GM12878 (cell line): ENCODE measurements at regions not wholly inside any gene's neighbourhood (a gene's known extent, or its start where the extent isn't known, plus 50 kb on each side); places are given as distances from the start of the nearest gene placed in this dataset.

Experiments
- ATAC-seq: fragments of 200-7000 bp; cut with Tn5 transposase; 3 replicates; pipeline ENCODE4 v1.9.1; 2020; ENCODE audit warnings: mild to moderate bottlenecking, moderate library complexity
- BruUV-seq: library from RNA; stranded (reverse); fragments of 400-500 nt; replicated peaks from 2 replicates; lab custom pipeline; 2021; lab: Mats Ljungman, UMichigan
- CTCF ChIA-PET: fragments of 300-600 bp; sonication (Branson Sonifier 250); formaldehyde crosslinking; extraction: SDS; loops from one replicate; lab custom pipeline; 2021; ENCODE audit warnings: inconsistent platforms; lab: Yijun Ruan, JAX
- POLR2A ChIA-PET: fragments of 350-600 bp; formaldehyde crosslinking; extraction: SDS; loops from one replicate; lab custom pipeline; 2021; ENCODE audit warnings: inconsistent platforms; lab: Charles Lee
- RAD21 ChIA-PET: fragments of 300-600 bp; sonication (Branson Sonifier 250); formaldehyde crosslinking; loops from one replicate; lab custom pipeline; 2023; ENCODE audit warnings: antibody characterized with exemption; ENCODE audit not compliant: unreplicated experiment; lab: Charles Lee
- SMC1A ChIA-PET: fragments of 300-600 bp; sonication (Branson Sonifier 250); formaldehyde crosslinking; loops from one replicate; lab custom pipeline; 2023; ENCODE audit not compliant: unreplicated experiment, uncharacterized antibody; lab: Charles Lee
- DNase-seq: peaks from one replicate; pipeline ENCODE4 v3.0.0-alpha.2; 2011; ENCODE audit warnings: low read depth, low spot score
- FAIRE-seq: peaks from 3 replicates; lab custom pipeline; 2011; peaks lifted over from hg19 to GRCh38; lab: Jason Lieb, UNC
- H2AFZ ChIP-seq: 2 replicates; pipeline ENCODE4 v1.6.0; 2011; ENCODE audit warnings: low read depth, low read length, control low read depth; ENCODE audit not compliant: control insufficient read depth
- H3K27ac ChIP-seq: 2 replicates; pipeline ENCODE4 v1.5.1; 2011; ENCODE audit warnings: control low read depth; ENCODE audit not compliant: control insufficient read depth, insufficient read depth
- H3K27me3 ChIP-seq, 2 experiments: replicated peaks in 1 of 2; 2 replicates each; pipeline versions ENCODE4 v1.6.0 to v1.6.1; 2011; ENCODE audit warnings: low read length in 1 of 2; ENCODE audit not compliant: control insufficient read depth in 2 of 2, insufficient read depth in 2 of 2
- H3K36me3 ChIP-seq, 2 experiments: 2 replicates each; pipeline ENCODE4 v1.5.1; 2011; ENCODE audit warnings: low read length in 1 of 2; ENCODE audit not compliant: control insufficient read depth in 2 of 2, insufficient read depth in 2 of 2
- H3K4me1 ChIP-seq: 2 replicates; pipeline ENCODE4 v1.6.1; 2011; ENCODE audit warnings: mild to moderate bottlenecking, low read length, moderate library complexity, mixed read lengths; ENCODE audit not compliant: control insufficient read depth, insufficient read depth
- H3K4me2 ChIP-seq: 2 replicates; pipeline ENCODE4 v1.6.0; 2011; ENCODE audit warnings: control low read depth; ENCODE audit not compliant: control insufficient read depth, insufficient read depth
- H3K4me3 ChIP-seq: fragments of 200-600 bp; sonication (generic); 2 replicates; pipeline ENCODE4 v1.5.1; 2016
- H3K79me2 ChIP-seq: 2 replicates; pipeline ENCODE4 v1.6.0; 2011; ENCODE audit warnings: low read length; ENCODE audit not compliant: control insufficient read depth, insufficient read depth
- H3K9ac ChIP-seq: 2 replicates; pipeline ENCODE4 v1.8.0; 2011; ENCODE audit warnings: low read length, control low read depth, mixed read lengths; ENCODE audit not compliant: control insufficient read depth, insufficient read depth
- H3K9me3 ChIP-seq: replicated peaks from 3 replicates; pipeline ENCODE4 v1.5.1; 2011; ENCODE audit warnings: mild to moderate bottlenecking, low read length; ENCODE audit not compliant: control insufficient read depth, insufficient read depth
- H4K20me1 ChIP-seq: 2 replicates; pipeline ENCODE4 v1.6.0; 2011; ENCODE audit not compliant: control insufficient read depth, insufficient read depth
- EP300 ChIP-seq, 2 experiments: fragments of 150-350 bp in 1 of 2; IDR thresholded peaks; 2 replicates each; pipeline ENCODE4 v1.6.1; 2011 to 2012; ENCODE audit warnings: low read depth in 2 of 2, low read length in 2 of 2, borderline replicate concordance in 1 of 2, improper control_type of control experiment in 1 of 2, inconsistent platforms in 1 of 2; ENCODE audit not compliant: control insufficient read depth in 1 of 2
- FOXM1 ChIP-seq: IDR thresholded peaks from 2 replicates; pipeline ENCODE4 v1.6.1; 2012; ENCODE audit warnings: low read depth, mild to moderate bottlenecking, inconsistent platforms, low read length, moderate library complexity
- HCFC1 ChIP-seq: fragments of 150-350 bp; IDR thresholded peaks from 2 replicates; pipeline ENCODE4 v1.6.1; 2014; ENCODE audit warnings: low read length
- HSF1 ChIP-seq: fragments of 150-350 bp; IDR thresholded peaks from 2 replicates; pipeline ENCODE4 v1.6.1; 2014; ENCODE audit warnings: mild to moderate bottlenecking, low read depth, low read length
- NR2C1 ChIP-seq: fragments of 450-650 bp; IDR thresholded peaks from 2 replicates; pipeline ENCODE4 v1.6.1; 2017; ENCODE audit warnings: antibody characterized with exemption, mild to moderate bottlenecking, moderate library complexity
- NRF1 ChIP-seq: conservative IDR thresholded peaks from 2 replicates; pipeline ENCODE4 v1.6.1; 2011; ENCODE audit warnings: mild to moderate bottlenecking, low read depth, low read length, improper control_type of control experiment
- PBX3 ChIP-seq: IDR thresholded peaks from 2 replicates; pipeline ENCODE4 v1.6.1; 2011; ENCODE audit warnings: mild to moderate bottlenecking, low read depth, low read length, moderate library complexity; ENCODE audit not compliant: insufficient replicate concordance
- SREBF2 ChIP-seq: IDR thresholded peaks from 2 replicates; pipeline ENCODE4 v1.6.1; 2012; ENCODE audit warnings: mild to moderate bottlenecking, low read length
- ZBTB40 ChIP-seq: fragments of 450-650 bp; IDR thresholded peaks from 2 replicates; pipeline ENCODE4 v1.6.1; 2016; ENCODE audit warnings: mild to moderate bottlenecking, moderate library complexity, borderline replicate concordance
- ZNF207 ChIP-seq: fragments of 450-650 bp; IDR thresholded peaks from 2 replicates; pipeline ENCODE4 v1.6.1; 2014; ENCODE audit warnings: antibody characterized with exemption, mild to moderate bottlenecking, borderline replicate concordance
- WGBS: methylation state at CpG from one replicate; pipeline ENCODE4 v1.1.6; 2016; ENCODE audit warnings: low lambda C conversion rate; ENCODE audit not compliant: insufficient replicate concordance, insufficient coverage; ENCODE audit errors: missing lambda C conversion rate; 5-methylcytosine and 5-hydroxymethylcytosine counted together
- in situ Hi-C: fragments of 300-500 bp; cut with MboI; formaldehyde crosslinking; loops from 9 replicates; pipeline ENCODE4 v1.14.3; 2018; ENCODE audit warnings: mixed read lengths
- intact Hi-C: fragments of 100-400 bp; cut with micrococcal nuclease; formaldehyde crosslinking; loops from one replicate; pipeline ENCODE4 v1.14.2; 2022; ENCODE audit not compliant: unreplicated experiment

GRCh38 chr15:59953392-59953883 lies 50.7 kb upstream of the FOXB1 start:
- intact Hi-C loops: no loop called here
- BruUV-seq: no TSS peak
- no peak for ATAC-seq
- FAIRE-seq: no peak
- Histone ChIP-seq H3K9ac (no peak overlapping the region), H3K4me1 (no peaks in the 10 kb centered on the region), H2AFZ (no peak overlapping the region), H3K27me3 (no peaks in the 10 kb centered on the region), H3K4me3 (no peak overlapping the region), H3K4me2 (no peak overlapping the region), H3K36me3 (no peaks in the 10 kb centered on the region), H3K79me2 (no peaks in the 10 kb centered on the region), H4K20me1 (no peaks in the 10 kb centered on the region), H3K27ac (no peak overlapping the region), H3K9me3 (no peaks in the 10 kb centered on the region)
- ChIA-PET SMC1A (interaction anchor here (0.6 kb wide), 1 partner anchor 114 kb away, joined by 3 read pairs; no protein-coding TSS in a partner anchor), POLR2A (no interaction called here), RAD21 (no interaction called here), CTCF (no interaction called here)
- in situ Hi-C loops: no loop called here
- WGBS: 37% methylated on average over 8 of the region's 8 CpGs
- no peak for TF ChIP-seq HCFC1
- TF ChIP-seq NR2C1: no peak
- TF ChIP-seq HSF1: no peak
- no peak for TF ChIP-seq EP300 (IDR thresholded peaks at IDR 0.05; ENCODE audit: borderline replicate concordance in 1 of 2, control insufficient read depth in 1 of 2, low read depth in 2 of 2, low read length in 2 of 2)
- TF ChIP-seq SREBF2: no peak
- TF ChIP-seq ZNF207: no peak
- TF ChIP-seq ZBTB40: no peak
- no peak for TF ChIP-seq PBX3
- no peak for TF ChIP-seq NRF1
- no peak for TF ChIP-seq FOXM1
- no peak for DNase-seq
